Memory B cell (primary cell): ENCODE measurements at regions not wholly inside any gene's neighbourhood (a gene's known extent, or its start where the extent isn't known, plus 50 kb on each side); places are given as distances from the start of the nearest gene placed in this dataset.
A peak's percentile ranks its signal among the peaks of the same experiment; 100 is the strongest.
"Not testable (repeated sequence)": the region's sequence is repeated elsewhere in the genome, so short reads cannot be mapped to it uniquely, and the experiment has no call there.

Source experiments
- ATAC-seq: fragments of 150-1000 bp; cut with Tn5 transposase; 2 replicates; pipeline ENCODE4 v1.10.0; 2021; ENCODE audit warnings: low read depth, mild to moderate bottlenecking, moderate library complexity
- DNase-seq, 2 donors: peaks; one replicate each; pipeline ENCODE4 v3.0.0; 2022; ENCODE audit warnings: low spot score in 2 of 2
- H3K27ac Mint-ChIP-seq: one replicate; pipeline ENCODE4 v1.8.0; 2022; ENCODE audit warnings: mild to moderate bottlenecking, moderate library complexity, mixed read lengths
- H3K27me3 Mint-ChIP-seq: one replicate; pipeline ENCODE4 v1.8.0; 2022; ENCODE audit warnings: mixed read lengths
- H3K36me3 Mint-ChIP-seq: one replicate; pipeline ENCODE4 v1.8.0; 2022; ENCODE audit warnings: mild to moderate bottlenecking, mixed read lengths
- H3K4me1 Mint-ChIP-seq: one replicate; pipeline ENCODE4 v1.8.0; 2022; ENCODE audit warnings: mixed read lengths
- H3K4me3 Mint-ChIP-seq: one replicate; pipeline ENCODE4 v1.8.0; 2022; ENCODE audit warnings: mild to moderate bottlenecking, moderate library complexity, mixed read lengths
- H3K9me3 Mint-ChIP-seq: one replicate; pipeline ENCODE4 v1.8.0; 2022; ENCODE audit warnings: mixed read lengths

- Mint-ChIP-seq H3K36me3 (no peaks in the 10 kb centered on the region), H3K27me3 (peaks cover 1% of the 10 kb centered on the region), H3K9me3 (no peaks in the 10 kb centered on the region), H3K27ac (no peak overlapping the region), H3K4me1 (no peaks in the 10 kb centered on the region), H3K4me3 (no peak overlapping the region)
- no peak for ATAC-seq
- no peak for DNase-seq
These were observed 362.0 kb upstream of the BOD1L1 start for GRCh38 chr4:13989501-13989900.

GRCh38 chr4:13990596-13991589 is 363.4 kb upstream of the BOD1L1 start:
- Mint-ChIP-seq H3K36me3 (no peaks in the 10 kb centered on the region), H3K27me3 (peaks cover 1% of the 10 kb centered on the region), H3K4me3 (no peak overlapping the region), H3K9me3 (no peaks in the 10 kb centered on the region), H3K27ac (no peak overlapping the region), H3K4me1 (no peaks in the 10 kb centered on the region)
- ATAC-seq (no peak), DNase-seq (no peak)

- no peak overlapping the region for H3K4me3 Mint-ChIP-seq
- H3K27ac Mint-ChIP-seq, result no peak overlapping the region
- H3K9me3 Mint-ChIP-seq, result no peaks in the 10 kb centered on the region
- no peaks in the 10 kb centered on the region for H3K36me3 Mint-ChIP-seq
- H3K4me1 Mint-ChIP-seq, result no peaks in the 10 kb centered on the region
- no peak for ATAC-seq
- DNase-seq, result no peak
- peaks cover 1% of the 10 kb centered on the region for H3K27me3 Mint-ChIP-seq
These were observed 364.5 kb upstream of the BOD1L1 start for GRCh38 chr4:13992041-13992440.

GRCh38 chr4:13992975-13993520 is 365.5 kb upstream of the BOD1L1 start:
- Mint-ChIP-seq H3K4me3 (no peak overlapping the region), H3K27ac (no peak overlapping the region), H3K4me1 (no peaks in the 10 kb centered on the region), H3K9me3 (no peaks in the 10 kb centered on the region), H3K36me3 (no peaks in the 10 kb centered on the region), H3K27me3 (peaks cover under 1% of the 10 kb centered on the region)
- DNase-seq (no peak), ATAC-seq (no peak)

- Mint-ChIP-seq H3K4me3 (no peak overlapping the region), H3K4me1 (no peaks in the 10 kb centered on the region), H3K27ac (no peak overlapping the region), H3K9me3 (no peaks in the 10 kb centered on the region), H3K27me3 (no peaks in the 10 kb centered on the region), H3K36me3 (no peaks in the 10 kb centered on the region)
- no peak for DNase-seq
- ATAC-seq, result no peak
These were observed 366.5 kb upstream of the BOD1L1 start for GRCh38 chr4:13994016-13994415.

GRCh38 chr4:13998850-13999445 is 371.4 kb upstream of the BOD1L1 start:
- no peak overlapping the region for H3K27ac Mint-ChIP-seq
- H3K9me3 Mint-ChIP-seq, result peaks cover 17% of the 10 kb centered on the region
- H3K4me3 Mint-ChIP-seq, result no peak overlapping the region
- no peak for ATAC-seq
- H3K27me3 Mint-ChIP-seq, result peaks cover 3% of the 10 kb centered on the region
- H3K4me1 Mint-ChIP-seq, result no peaks in the 10 kb centered on the region
- DNase-seq, result no peak
- peaks cover 6% of the 10 kb centered on the region for H3K36me3 Mint-ChIP-seq

GRCh38 chr4:14000091-14000814 is 372.7 kb upstream of the BOD1L1 start:
- no peak overlapping the region for H3K27ac Mint-ChIP-seq
- ATAC-seq, result no peak

GRCh38 chr4:14002331-14002730 is 374.8 kb upstream of the BOD1L1 start:
- not testable (repeated sequence) for H3K4me3 Mint-ChIP-seq, DNase-seq, ATAC-seq

More at GRCh38 chr4:14000091-14000814, 372.7 kb upstream of the BOD1L1 start:
- Mint-ChIP-seq H3K27me3 (peaks cover 3% of the 10 kb centered on the region), H3K36me3 (peaks cover 6% of the 10 kb centered on the region), H3K4me1 (no peaks in the 10 kb centered on the region), H3K4me3 (no peak overlapping the region), H3K9me3 (peaks cover 17% of the 10 kb centered on the region)
- DNase-seq, result no peak

GRCh38 chr4:14008494-14008893 is 381.0 kb upstream of the BOD1L1 start:
- Mint-ChIP-seq H3K9me3 (peaks cover 3% of the 10 kb centered on the region), H3K4me1 (peaks cover 7% of the 10 kb centered on the region), H3K4me3 (no peak overlapping the region), H3K36me3 (no peaks in the 10 kb centered on the region), H3K27me3 (no peaks in the 10 kb centered on the region), H3K27ac (no peak overlapping the region)
- DNase-seq (peak in 1 of 2 donors; percentile 1), ATAC-seq (peak; percentile 98)

More at GRCh38 chr4:14002331-14002730, 374.8 kb upstream of the BOD1L1 start:
- not testable (repeated sequence) for H3K27ac Mint-ChIP-seq, H3K36me3 Mint-ChIP-seq, H3K4me1 Mint-ChIP-seq, H3K27me3 Mint-ChIP-seq
- H3K9me3 Mint-ChIP-seq, result peaks cover 17% of the 10 kb centered on the region

GRCh38 chr4:14018191-14018853 is 390.8 kb upstream of the BOD1L1 start:
- peaks cover 6% of the 10 kb centered on the region for H3K27me3 Mint-ChIP-seq
- H3K9me3 Mint-ChIP-seq, result peaks cover 7% of the 10 kb centered on the region
- peaks cover 1% of the 10 kb centered on the region for H3K36me3 Mint-ChIP-seq
- H3K4me3 Mint-ChIP-seq, result no peak overlapping the region
- ATAC-seq (no peak), DNase-seq (no peak)
- H3K4me1 Mint-ChIP-seq, result no peaks in the 10 kb centered on the region
- no peak overlapping the region for H3K27ac Mint-ChIP-seq

- Mint-ChIP-seq H3K4me1 (no peaks in the 10 kb centered on the region), H3K36me3 (no peaks in the 10 kb centered on the region), H3K4me3 (no peak overlapping the region), H3K27me3 (peaks cover 4% of the 10 kb centered on the region), H3K27ac (no peak overlapping the region), H3K9me3 (no peaks in the 10 kb centered on the region)
- ATAC-seq (no peak), DNase-seq (no peak)
These were observed 394.9 kb upstream of the BOD1L1 start for GRCh38 chr4:14022456-14022855.

- Mint-ChIP-seq H3K27me3 (peaks cover 4% of the 10 kb centered on the region), H3K27ac (no peak overlapping the region), H3K36me3 (no peaks in the 10 kb centered on the region), H3K9me3 (no peaks in the 10 kb centered on the region), H3K4me1 (no peaks in the 10 kb centered on the region), H3K4me3 (no peak overlapping the region)
- DNase-seq (no peak), ATAC-seq (no peak)
These were observed 395.5 kb upstream of the BOD1L1 start for GRCh38 chr4:14023036-14023435.

- no peaks in the 10 kb centered on the region for H3K36me3 Mint-ChIP-seq
- no peak for ATAC-seq
These were observed 396.4 kb upstream of the BOD1L1 start for GRCh38 chr4:14023896-14024295.

More at GRCh38 chr4:14023896-14024295, 396.4 kb upstream of the BOD1L1 start:
- peaks cover 3% of the 10 kb centered on the region for H3K27me3 Mint-ChIP-seq
- DNase-seq, result no peak
- H3K4me1 Mint-ChIP-seq, result no peaks in the 10 kb centered on the region
- no peaks in the 10 kb centered on the region for H3K9me3 Mint-ChIP-seq
- no peak overlapping the region for H3K4me3 Mint-ChIP-seq
- no peak overlapping the region for H3K27ac Mint-ChIP-seq
